ENCODE measurements at regions not wholly inside any gene's neighbourhood (a gene's known extent, or its start where the extent isn't known, plus 50 kb on each side); places are given as distances from the start of the nearest gene placed in this dataset.
A peak's percentile ranks its signal among the peaks of the same experiment; 100 is the strongest.
"Not testable (repeated sequence)": the region's sequence is repeated elsewhere in the genome, so short reads cannot be mapped to it uniquely, and the experiment has no call there.

DNA sequence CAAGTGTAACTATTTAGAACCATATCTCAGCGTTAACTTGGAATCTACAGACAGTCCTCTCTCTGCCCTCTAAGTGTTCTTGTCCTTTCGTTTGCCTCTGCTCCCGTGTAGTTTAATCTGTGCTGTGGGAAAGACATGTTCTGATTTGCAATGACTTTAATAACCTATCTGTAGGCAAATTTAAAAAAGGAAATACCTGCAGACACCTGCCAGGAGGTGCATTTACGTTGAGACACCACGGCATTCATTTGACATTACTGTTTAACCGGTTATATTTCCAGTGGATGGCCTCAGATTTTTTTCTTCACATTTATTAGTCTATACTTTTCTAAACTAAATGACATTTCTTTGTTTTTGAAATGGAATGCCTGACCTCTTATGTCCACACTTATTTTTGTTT is 997.9 kb upstream of the PCDH7 start:
- H3K36me3 ChIP-seq: no peaks in the 10 kb centered on the region
- no peaks in the 10 kb centered on the region for H3K9me3 ChIP-seq (ENCODE audit: severe bottlenecking)
- no peak overlapping the region for H3K4me3 ChIP-seq (ENCODE audit: low read depth, low read length)
- no peaks in the 10 kb centered on the region for H3K27me3 ChIP-seq (ENCODE audit: insufficient read depth, low read depth, severe bottlenecking)
- TF ChIP-seq, protein P1, sequence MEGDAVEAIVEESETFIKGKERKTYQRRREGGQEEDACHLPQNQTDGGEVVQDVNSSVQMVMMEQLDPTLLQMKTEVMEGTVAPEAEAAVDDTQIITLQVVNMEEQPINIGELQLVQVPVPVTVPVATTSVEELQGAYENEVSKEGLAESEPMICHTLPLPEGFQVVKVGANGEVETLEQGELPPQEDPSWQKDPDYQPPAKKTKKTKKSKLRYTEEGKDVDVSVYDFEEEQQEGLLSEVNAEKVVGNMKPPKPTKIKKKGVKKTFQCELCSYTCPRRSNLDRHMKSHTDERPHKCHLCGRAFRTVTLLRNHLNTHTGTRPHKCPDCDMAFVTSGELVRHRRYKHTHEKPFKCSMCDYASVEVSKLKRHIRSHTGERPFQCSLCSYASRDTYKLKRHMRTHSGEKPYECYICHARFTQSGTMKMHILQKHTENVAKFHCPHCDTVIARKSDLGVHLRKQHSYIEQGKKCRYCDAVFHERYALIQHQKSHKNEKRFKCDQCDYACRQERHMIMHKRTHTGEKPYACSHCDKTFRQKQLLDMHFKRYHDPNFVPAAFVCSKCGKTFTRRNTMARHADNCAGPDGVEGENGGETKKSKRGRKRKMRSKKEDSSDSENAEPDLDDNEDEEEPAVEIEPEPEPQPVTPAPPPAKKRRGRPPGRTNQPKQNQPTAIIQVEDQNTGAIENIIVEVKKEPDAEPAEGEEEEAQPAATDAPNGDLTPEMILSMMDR (IDR thresholded peaks at IDR 0.05; ENCODE audit: low read depth, low read length): no peak
- H3K27ac ChIP-seq: no peak overlapping the region
- no peak for DNase-seq

DNA sequence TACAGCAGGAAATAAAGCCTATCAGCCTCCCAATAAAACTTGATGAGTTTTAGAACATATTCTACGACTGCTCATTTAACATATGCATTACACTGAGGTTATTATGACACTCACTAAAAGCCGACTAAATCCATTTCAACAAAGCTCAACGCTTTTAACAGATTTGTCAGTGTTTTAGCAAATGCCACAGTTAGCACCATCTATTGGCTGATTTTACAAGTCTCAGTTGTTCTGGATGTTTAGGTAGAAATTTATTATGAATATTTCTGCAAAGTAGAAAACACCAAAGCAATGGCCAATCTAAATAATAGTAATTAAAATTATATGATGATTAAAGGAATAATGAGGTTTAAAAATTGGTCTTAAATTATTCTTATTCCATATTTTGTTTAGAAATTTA is 993.2 kb upstream of the PCDH7 start:
- no peak for DNase-seq
- Histone ChIP-seq H3K27ac (no peak overlapping the region), H3K9me3 (ENCODE audit: severe bottlenecking) (no peaks in the 10 kb centered on the region), H3K36me3 (no peaks in the 10 kb centered on the region), H3K27me3 (ENCODE audit: insufficient read depth, low read depth, severe bottlenecking) (no peaks in the 10 kb centered on the region), H3K4me3 (ENCODE audit: low read depth, low read length) (no peak overlapping the region)
- TF ChIP-seq, protein P1 (IDR thresholded peaks at IDR 0.05; ENCODE audit: low read depth, low read length): no peak

DNA sequence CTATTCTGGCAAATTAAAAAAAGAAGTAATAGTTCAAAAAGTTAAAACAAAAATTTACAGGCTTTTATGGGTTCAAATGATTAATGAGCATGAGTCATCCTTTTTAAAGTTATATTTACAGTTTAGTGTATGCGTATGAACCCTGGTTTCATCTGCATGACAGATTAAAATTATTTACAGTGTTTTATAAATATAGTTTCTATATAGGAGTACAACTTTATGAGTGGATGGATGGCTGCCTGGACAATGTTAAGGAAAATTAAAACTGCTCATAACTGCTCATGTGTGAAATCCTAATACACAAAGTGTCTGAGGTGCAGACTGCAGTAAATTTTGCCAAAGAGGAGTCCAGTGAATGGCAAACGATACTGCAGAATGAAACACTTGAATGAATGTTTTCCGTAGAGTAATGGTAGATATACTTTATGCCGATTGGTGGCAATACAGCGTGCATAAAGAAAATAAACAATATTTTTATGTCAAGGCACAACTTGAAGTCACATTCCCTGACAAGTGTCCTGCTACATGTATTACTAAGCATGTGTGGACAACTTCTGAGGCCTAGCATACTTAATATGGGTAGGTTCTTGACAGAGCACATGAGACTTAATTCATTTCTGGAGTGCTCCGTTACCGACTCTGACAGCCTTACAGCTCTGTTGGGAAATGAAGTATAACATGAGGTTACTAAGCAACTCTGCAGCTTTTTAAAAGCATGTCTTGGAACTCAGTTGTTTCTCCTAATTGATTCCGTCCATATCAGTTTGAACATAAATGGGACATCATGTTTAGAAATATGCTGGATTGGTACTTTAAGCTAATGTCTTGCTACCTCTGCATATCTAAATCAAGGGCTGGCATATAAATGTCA is 985.6 kb upstream of the PCDH7 start:
- TF ChIP-seq, protein P1 (IDR thresholded peaks at IDR 0.05; ENCODE audit: low read depth, low read length): no peak
- Histone ChIP-seq H3K27me3 (ENCODE audit: insufficient read depth, low read depth, severe bottlenecking) (no peaks in the 10 kb centered on the region), H3K9me3 (ENCODE audit: severe bottlenecking) (no peaks in the 10 kb centered on the region), H3K36me3 (no peaks in the 10 kb centered on the region), H3K27ac (no peak overlapping the region), H3K4me3 (ENCODE audit: low read depth, low read length) (no peak overlapping the region)
- DNase-seq: no peak

DNA sequence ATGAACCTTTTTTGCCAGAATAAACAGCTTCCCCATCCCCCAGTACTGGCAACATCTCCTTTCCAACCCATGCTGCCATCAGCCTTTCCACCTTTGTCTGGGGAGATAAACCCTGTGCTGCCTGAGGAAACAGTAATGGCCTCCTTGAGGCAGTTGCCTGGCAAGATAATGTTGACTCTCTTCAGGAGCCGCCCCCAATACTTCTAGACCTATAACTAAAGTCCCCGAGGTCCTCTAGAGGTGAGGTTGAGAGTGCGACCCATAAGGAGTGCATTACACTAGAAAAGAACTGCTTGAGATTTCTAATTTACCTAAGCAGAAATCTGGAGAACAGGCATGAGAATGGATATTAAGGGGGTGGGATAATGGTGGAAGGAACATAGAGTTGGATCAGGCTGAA is 963.2 kb upstream of the PCDH7 start:
- TF ChIP-seq, protein P1 (IDR thresholded peaks at IDR 0.05; ENCODE audit: low read depth, low read length): no peak
- DNase-seq: peak; percentile 19
- no peak overlapping the region for H3K27ac ChIP-seq
- no peaks in the 10 kb centered on the region for H3K36me3 ChIP-seq
- H3K4me3 ChIP-seq (ENCODE audit: low read depth, low read length): no peak overlapping the region
- no peaks in the 10 kb centered on the region for H3K27me3 ChIP-seq (ENCODE audit: insufficient read depth, low read depth, severe bottlenecking)
- no peaks in the 10 kb centered on the region for H3K9me3 ChIP-seq (ENCODE audit: severe bottlenecking)

DNA sequence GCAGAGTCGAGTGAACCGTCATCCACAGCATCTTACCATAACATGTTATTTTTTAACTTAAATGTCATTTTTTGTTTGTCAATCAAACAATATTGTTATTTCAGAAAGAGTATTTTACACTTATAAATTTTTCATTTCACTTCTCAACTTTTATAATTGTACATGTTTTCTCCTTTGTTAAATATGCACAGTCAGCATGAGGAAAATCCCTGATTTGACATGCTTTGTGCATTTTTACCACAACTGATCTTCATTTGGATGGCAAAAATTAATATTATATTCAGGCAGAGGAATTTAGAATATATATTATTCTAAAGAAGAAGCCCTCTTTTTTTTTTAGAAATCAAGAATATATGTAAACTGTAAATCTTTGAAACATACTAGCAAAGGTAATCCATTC is 958.0 kb upstream of the PCDH7 start:
- H3K4me3 ChIP-seq (ENCODE audit: low read depth, low read length): no peak overlapping the region
- H3K9me3 ChIP-seq (ENCODE audit: severe bottlenecking): no peaks in the 10 kb centered on the region
- no peaks in the 10 kb centered on the region for H3K36me3 ChIP-seq
- H3K27ac ChIP-seq: no peak overlapping the region
- H3K27me3 ChIP-seq (ENCODE audit: insufficient read depth, low read depth, severe bottlenecking): no peaks in the 10 kb centered on the region
- TF ChIP-seq, protein P1 (IDR thresholded peaks at IDR 0.05; ENCODE audit: low read depth, low read length): no peak
- DNase-seq: no peak

DNA sequence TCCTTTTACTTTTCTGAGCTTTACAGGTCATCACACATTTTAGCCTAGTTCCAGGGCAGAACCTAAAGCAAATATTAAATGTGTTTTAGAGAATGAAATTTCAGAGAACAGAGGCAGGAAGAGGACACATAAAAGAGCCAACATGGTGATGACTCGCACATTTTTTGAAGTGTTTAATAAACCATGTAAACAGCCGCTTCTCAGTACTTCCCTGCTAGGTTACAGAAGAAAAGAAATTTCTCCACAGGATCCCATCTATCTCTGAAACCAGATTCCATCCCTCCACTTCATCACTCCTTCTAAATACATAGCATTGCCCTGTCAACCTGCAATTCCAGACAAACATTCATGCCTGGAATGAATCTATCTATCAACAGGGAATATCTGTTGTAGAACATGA is 949.5 kb upstream of the PCDH7 start:
- TF ChIP-seq, protein P1 (IDR thresholded peaks at IDR 0.05; ENCODE audit: low read depth, low read length): no peak
- Histone ChIP-seq H3K4me3 (ENCODE audit: low read depth, low read length) (no peak overlapping the region), H3K27me3 (ENCODE audit: insufficient read depth, low read depth, severe bottlenecking) (no peaks in the 10 kb centered on the region), H3K27ac (no peak overlapping the region), H3K9me3 (ENCODE audit: severe bottlenecking) (no peaks in the 10 kb centered on the region), H3K36me3 (no peaks in the 10 kb centered on the region)
- no peak for DNase-seq

DNA sequence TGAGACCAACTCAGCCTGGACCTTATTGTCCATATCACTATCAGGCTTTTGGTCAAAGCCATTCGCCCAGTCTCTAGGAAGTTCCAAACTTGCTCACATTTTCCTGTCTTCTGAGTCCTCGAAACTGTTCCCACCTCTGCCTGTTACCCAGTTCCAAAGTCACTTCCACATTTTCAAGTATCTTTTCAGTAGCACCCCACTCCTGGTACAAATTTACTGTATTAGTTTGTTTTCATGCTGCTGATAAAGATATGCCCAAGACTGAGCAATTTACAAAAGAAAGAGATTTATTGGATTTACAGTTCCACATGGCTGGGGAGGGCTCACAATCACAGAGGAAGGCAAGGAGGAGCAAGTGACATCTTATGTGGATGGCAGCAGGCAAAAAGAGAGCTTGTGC is 932.0 kb upstream of the PCDH7 start:
- DNase-seq; H3K27ac ChIP-seq; H3K27me3 ChIP-seq (ENCODE audit: insufficient read depth, low read depth, severe bottlenecking); H3K36me3 ChIP-seq; H3K9me3 ChIP-seq (ENCODE audit: severe bottlenecking); H3K4me3 ChIP-seq (ENCODE audit: low read depth, low read length): not testable (repeated sequence)

All from WERI-Rb-1 (cell line).